HG02642 (cell line): ENCODE measurements at regions not wholly inside any gene's neighbourhood (a gene's known extent, or its start where the extent isn't known, plus 50 kb on each side); places are given as distances from the start of the nearest gene placed in this dataset.
"Not testable (repeated sequence)": the region's sequence is repeated elsewhere in the genome, so short reads cannot be mapped to it uniquely, and the experiment has no call there.

Experiments
- ATAC-seq: cut with Tn5 transposase; IDR thresholded peaks from one replicate; pipeline ENCODE4 v1.9.1; 2021; ENCODE audit warnings: mild to moderate bottlenecking; ENCODE audit not compliant: unreplicated experiment, poor library complexity

GRCh38 chr4:148898139-148898538 lies 455.9 kb upstream of the NR3C2 start:
- ATAC-seq = not testable (repeated sequence)

- no peak for ATAC-seq
Measured at GRCh38 chr4:148893095-148893494, 450.9 kb upstream of the NR3C2 start.

DNA sequence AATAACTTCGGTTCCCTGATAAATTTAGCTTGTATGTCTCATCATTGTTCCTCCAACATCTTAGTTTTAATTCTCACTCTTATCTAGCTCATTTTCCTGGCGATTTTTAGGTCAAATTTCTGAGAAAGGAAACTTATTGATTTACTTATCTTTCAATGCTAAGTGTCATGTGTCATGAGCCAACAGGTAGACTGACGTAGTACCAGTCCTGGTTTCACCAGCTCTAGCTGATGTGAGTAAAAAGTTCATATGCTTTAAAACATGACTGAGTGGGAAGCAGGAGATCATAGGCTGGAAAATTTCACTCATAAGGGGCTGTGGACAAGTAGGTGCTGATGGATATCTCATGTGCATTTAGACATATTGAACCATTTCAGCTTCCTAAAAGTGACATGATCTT lies 441.7 kb upstream of the NR3C2 start:
- no peak for ATAC-seq

- ATAC-seq = no peak
Measured at GRCh38 chr4:148883435-148883834, 441.2 kb upstream of the NR3C2 start.

- no peak for ATAC-seq
Measured at GRCh38 chr4:148881860-148882643, 439.8 kb upstream of the NR3C2 start.

DNA sequence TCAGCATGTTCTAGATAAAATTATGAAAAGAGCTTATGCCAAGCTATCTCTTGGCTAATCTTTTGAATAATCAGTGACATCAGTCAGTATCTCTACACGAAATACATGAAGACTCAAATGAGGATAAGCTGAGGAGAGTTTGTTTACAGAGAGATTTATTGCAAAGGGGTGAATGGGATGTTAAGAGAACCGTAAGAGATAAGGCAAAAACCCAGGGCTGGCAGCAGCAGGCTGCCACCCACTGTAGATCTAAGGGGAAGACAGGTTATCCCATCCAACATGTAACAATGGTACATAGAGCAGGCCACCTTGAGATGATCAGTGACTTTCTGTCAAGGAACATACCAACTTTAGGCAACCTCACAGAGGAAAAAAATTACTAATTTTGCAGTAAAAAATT lies 432.1 kb upstream of the NR3C2 start:
- no peak for ATAC-seq

DNA sequence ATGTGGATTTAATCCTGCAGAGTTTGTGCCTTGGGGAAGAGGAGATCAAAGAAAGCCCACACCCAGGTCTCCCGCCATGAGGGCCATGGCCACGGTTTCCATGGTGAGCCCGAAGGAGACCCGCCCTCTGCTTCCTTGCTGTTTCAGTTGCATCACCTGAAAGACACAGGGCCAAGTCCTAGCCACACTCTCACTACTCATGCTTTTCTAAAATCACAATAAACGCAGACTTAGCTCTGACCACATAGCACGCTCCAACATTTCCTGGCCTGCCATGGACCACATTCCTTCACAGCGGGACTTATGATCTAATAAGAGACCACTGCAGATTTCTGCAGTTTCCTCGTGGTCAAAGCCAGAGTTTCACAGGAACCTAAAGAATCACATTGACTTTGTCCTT lies 426.0 kb upstream of the NR3C2 start:
- ATAC-seq = no peak

DNA sequence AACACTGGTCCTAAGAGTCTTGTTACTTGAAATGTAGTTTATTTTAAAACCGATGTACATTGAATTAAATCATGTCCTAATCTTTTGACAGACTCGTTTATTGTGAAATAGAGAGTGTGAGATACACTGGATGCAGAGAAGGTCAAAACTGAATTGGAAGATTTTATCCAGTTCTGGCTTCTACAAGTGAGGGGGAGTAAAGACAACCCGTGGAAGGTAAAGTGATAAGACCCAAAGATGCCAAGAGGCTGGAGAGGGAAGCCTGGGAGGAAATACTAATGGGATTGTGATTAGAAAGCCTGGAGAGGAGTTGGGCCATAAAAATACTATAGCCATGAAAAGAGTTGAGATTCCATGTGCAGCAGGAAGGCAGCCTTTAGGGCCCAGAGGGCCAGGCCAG lies 424.5 kb upstream of the NR3C2 start:
- ATAC-seq = no peak

- ATAC-seq = no peak
Measured at GRCh38 chr4:148857973-148858534, 415.8 kb upstream of the NR3C2 start.

DNA sequence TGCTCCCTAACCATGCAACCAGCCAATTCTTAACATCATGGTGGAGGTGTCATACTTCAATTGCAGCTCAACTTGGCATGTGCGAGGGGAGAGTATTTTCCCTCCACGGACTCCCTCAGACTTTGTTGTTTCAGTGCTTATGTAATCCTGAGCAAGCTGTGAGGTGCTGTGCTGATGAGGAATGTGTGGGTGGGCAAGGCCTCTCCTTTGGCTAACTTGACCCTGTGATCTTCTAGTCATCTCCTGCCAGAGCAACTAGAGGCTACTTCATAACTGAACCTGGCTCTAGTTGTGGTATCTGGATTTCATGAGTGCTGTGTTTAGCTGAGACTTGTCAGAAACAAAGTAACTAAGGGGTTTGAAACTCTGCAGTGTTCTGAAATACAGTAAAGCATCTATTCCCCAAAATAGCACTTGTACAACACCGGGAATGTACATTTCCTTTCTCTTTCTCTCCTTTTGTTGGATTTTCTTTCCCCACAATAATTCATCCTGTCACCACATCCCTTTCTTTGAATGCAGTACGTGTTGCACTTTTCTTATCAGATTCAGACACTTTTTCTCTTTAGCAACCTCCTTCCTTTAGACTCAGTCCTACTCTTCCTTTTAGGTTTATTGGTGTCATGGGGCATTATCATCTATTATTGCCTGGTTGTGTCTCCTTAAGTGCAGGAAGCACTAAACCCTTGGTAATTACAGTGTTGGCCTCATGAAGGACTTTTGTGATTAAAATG lies 415.2 kb upstream of the NR3C2 start:
- ATAC-seq = no peak

DNA sequence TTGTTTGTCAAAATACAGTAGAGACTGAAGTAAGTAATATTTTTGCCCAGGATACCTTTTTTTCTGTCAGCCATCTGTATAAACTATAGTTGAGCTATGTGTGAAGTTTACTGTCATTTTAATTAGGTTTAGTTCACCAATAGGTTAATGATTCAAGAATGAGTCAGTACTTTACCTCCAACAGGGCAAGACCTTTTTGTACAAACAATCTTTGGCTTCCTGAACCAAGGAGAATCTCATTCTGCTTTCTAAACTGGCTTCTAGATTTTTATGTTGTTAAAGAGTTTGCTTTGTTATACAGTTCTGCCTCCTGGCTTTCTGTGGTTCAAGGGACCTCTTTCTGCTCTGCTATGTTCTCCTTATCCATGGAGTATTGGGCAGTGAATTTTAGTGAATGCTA lies 412.0 kb upstream of the NR3C2 start:
- no peak for ATAC-seq

DNA sequence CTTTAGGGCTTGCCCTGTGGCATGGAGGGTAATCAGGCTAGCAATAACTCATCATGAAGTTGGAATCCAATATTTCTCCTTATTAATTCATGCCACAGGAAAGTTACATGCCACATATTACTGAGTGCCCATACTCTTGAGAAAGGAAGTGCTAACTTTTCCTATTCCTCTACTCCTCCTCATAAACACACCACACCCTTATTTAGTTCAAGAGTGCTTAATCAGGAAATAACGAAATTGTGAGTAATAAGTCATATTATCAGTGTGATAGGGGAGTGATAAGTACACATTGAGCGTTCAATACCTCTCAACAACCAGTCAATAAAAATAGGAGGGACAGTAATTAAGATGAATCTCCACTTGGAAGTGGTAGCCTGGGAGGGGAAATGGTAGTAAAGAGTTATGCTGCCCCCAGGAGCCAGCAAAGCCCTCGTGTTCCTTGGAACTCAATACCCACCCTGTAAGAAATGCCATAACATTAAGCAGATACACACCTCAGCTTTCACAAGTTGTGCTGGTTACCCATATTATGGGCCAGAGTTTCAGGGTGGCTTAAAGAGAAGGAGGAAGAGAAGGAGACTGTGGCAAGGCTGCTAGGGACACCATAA lies 410.0 kb upstream of the NR3C2 start:
- no peak for ATAC-seq

DNA sequence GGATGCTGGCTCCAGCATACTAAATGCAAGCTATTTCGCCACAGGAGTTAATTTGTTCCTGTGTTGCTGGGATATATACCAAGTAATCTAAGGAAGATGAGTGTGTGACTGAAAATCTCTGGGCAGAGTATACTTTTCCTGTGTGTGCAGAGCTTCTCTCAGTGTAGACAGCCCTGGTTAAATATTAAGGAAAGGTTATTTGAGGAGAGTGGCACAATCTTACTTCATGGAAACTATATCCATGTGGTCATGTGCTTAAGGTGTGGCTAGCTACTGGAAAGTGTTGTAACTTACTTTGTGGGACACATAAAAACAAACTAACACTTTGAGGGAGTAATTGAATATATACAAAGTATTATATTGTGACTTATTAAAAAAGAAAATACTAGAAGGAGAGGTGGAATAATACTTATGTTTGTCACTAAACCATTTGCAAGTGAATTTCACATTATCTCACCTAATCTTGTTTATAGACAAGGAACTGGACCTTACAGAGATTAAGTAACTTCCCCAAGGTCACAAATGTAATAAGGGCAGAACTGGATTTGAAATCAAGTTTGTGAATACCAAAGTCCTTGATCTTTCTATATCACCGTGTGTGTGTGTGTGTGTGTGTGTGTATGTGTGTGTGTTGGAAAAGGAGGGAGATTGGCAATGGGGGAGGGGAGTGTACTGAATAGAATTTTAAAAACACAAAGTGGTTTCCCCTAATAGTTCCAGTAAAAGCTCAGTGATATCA lies 408.2 kb upstream of the NR3C2 start:
- no peak for ATAC-seq

DNA sequence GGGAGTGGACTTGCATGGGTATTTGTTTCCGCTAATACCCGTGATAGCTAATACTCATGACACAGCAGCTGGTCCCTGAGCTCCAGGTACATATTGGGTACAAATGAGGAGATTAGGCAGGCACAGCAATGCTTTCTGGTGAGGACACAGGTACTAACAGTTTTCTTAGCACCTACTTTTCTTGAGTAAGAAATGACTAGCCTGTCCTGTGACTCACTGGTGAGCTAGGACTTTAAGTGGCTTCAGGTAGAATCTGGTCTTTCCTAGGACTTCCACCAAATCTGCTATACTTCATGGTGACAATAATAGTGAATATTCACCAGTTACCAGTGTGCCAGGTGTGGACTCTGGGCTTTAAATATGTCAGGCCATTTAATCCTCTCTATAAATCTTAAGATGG lies 407.4 kb upstream of the NR3C2 start:
- ATAC-seq = no peak

DNA sequence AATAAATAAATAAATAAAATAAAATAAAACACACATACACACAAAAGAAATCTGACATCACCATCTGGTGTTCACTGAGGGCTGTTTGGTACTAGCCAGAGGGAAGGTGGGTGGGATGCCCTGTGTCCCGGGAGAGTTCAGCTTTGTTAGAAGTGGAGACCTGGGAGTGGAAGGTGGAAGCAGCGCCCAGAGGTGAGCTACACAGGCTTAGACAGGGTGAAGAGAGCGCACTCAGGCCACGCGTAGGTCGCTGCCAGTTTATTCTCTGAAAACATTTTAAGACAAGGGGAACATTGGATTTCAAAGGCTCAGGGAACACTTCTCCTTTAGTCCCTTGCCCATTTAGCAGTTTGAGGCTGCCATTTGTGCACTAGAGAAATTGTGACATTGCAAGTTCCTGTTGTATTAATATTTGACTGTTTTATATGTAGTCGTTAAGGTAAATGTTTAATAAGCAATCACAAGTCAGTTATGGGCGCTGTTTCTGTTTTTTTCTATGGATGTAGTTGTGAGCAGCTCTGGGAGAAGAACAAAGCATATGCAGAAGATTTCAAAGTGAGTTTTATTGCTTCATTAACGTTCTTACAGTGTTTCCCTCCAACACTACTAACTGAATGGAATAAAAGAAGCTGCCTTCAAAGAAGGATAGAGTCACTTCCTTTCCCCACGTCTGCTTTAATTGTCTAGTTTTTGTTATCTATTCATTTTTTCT lies 405.5 kb upstream of the NR3C2 start:
- ATAC-seq = no peak

- no peak for ATAC-seq
Measured at GRCh38 chr4:148845609-148846008, 403.4 kb upstream of the NR3C2 start.

- ATAC-seq = no peak
Measured at GRCh38 chr4:148843625-148844024, 401.4 kb upstream of the NR3C2 start.

DNA sequence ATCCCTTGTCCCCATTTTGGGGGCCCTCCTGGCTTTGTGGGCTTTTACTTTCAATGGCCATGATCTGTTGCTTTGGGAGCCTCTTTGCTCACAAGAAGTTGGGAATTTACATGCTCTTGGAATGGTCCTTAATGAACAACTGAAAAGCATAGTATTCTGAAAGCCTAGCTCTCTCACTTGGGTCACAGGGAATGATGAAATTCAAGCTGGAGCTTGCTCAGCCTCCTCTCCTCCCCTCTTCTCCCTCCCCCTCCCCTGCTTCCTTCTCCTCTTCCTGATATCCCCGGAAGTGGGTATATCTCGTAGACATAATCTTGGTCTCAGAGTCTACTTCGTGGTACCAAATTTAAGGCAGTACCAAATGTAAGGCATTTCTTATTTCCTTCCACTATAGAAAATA lies 400.6 kb upstream of the NR3C2 start:
- no peak for ATAC-seq

DNA sequence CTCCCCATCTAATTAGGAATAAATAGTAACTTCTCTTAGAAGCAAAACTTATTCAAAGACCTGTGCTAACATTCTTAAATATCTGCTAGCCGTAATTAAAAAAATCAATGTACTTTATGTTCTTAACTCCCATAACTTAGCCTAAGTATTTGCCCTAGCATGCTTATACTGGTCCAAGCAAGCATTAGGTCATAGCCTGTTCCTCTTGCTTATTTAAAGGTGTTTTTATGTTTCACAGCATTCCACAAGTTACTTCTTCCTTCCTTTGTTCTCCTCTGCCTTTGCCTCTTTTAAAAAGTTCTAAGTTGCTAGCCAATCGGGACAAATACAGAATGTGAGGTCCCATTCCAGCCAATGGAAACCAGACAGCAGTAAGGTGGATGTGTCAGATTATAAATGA lies 395.4 kb upstream of the NR3C2 start:
- not testable (repeated sequence) for ATAC-seq
